Peyer's patch (tissue), 4 donors: ENCODE measurements at regions not wholly inside any gene's neighbourhood (a gene's known extent, or its start where the extent isn't known, plus 50 kb on each side); places are given as distances from the start of the nearest gene placed in this dataset.

Experiments used
- DNase-seq, 3 donors: peaks; one replicate each; pipeline ENCODE4 v3.0.0-alpha.2; 2017 to 2019
- H3K27ac ChIP-seq, 4 donors: fragments of 200-600 bp; sonication (generic); one replicate each; pipeline ENCODE4 v1.5.1; 2016 to 2019
- H3K27me3 ChIP-seq, 2 donors: fragments of 200-600 bp; sonication (generic); one replicate each; pipeline ENCODE4 v1.5.1; 2019
- H3K36me3 ChIP-seq, 3 donors: fragments of 200-600 bp; sonication (generic); one replicate each; pipeline ENCODE4 v1.5.1; 2016 to 2019
- H3K4me1 ChIP-seq, 4 donors: fragments of 200-600 bp; sonication (generic); one replicate each; pipeline ENCODE4 v1.5.1; 2016 to 2019
- H3K4me3 ChIP-seq, 4 donors: fragments of 200-600 bp; sonication (generic); 1 replicate in 3 of 4; 2 replicates in 1 of 4; pipeline ENCODE4 v1.5.1; 2016 to 2019; ENCODE audit warnings: mild to moderate bottlenecking in 1 of 4
- H3K9me3 ChIP-seq, 4 donors: fragments of 200-600 bp; sonication (generic); one replicate each; pipeline ENCODE4 v1.5.1; 2016 to 2019; ENCODE audit warnings: mild to moderate bottlenecking in 1 of 4
- CTCF ChIP-seq, 6 experiments: fragments of 450-650 bp in 4 of 6; fragments of 200-600 bp in 2 of 6; sonication (generic) in 1 of 6; IDR thresholded peaks; one replicate each; pipeline ENCODE4 v1.5.1; 2017 to 2019; ENCODE audit warnings: antibody characterized with exemption in 6 of 6, mild to moderate bottlenecking in 3 of 6, moderate library complexity in 1 of 6
- POLR2A ChIP-seq, 2 donors: fragments of 450-650 bp; IDR thresholded peaks; one replicate each; pipeline ENCODE4 v1.5.1; 2017; ENCODE audit warnings: antibody characterized with exemption in 2 of 2, mild to moderate bottlenecking in 2 of 2, moderate library complexity in 2 of 2

- Histone ChIP-seq H3K27ac (no peak overlapping the region), H3K9me3 (no peaks in the 10 kb centered on the region), H3K27me3 (no peaks in the 10 kb centered on the region), H3K4me1 (no peaks in the 10 kb centered on the region), H3K4me3 (no peak overlapping the region), H3K36me3 (no peaks in the 10 kb centered on the region)
- no peak for DNase-seq
- no peak for TF ChIP-seq CTCF (IDR thresholded peaks at IDR 0.05)
These were observed 419.7 kb downstream of the CD109 start for GRCh38 chr6:74115674-74116073.

GRCh38 chr6:74114428-74114827 lies 418.4 kb downstream of the CD109 start:
- Histone ChIP-seq H3K4me1 (no peaks in the 10 kb centered on the region), H3K4me3 (no peak overlapping the region), H3K27me3 (no peaks in the 10 kb centered on the region), H3K36me3 (no peaks in the 10 kb centered on the region), H3K9me3 (no peaks in the 10 kb centered on the region), H3K27ac (no peak overlapping the region)
- TF ChIP-seq POLR2A (IDR thresholded peaks at IDR 0.05) = no peak
- DNase-seq = no peak

GRCh38 chr6:74113901-74114300 lies 417.9 kb downstream of the CD109 start:
- TF ChIP-seq POLR2A (IDR thresholded peaks at IDR 0.05) (no peak), CTCF (IDR thresholded peaks at IDR 0.05) (no peak)

GRCh38 chr6:74103417-74103816 lies 407.4 kb downstream of the CD109 start:
- no peaks in the 10 kb centered on the region for H3K27me3 ChIP-seq
- DNase-seq = no peak
- H3K27ac ChIP-seq = no peak overlapping the region
- H3K9me3 ChIP-seq = no peaks in the 10 kb centered on the region
- no peaks in the 10 kb centered on the region for H3K36me3 ChIP-seq
- no peak for TF ChIP-seq CTCF (IDR thresholded peaks at IDR 0.05)
- TF ChIP-seq POLR2A (IDR thresholded peaks at IDR 0.05) = no peak
- H3K4me3 ChIP-seq = no peak overlapping the region
- H3K4me1 ChIP-seq = no peaks in the 10 kb centered on the region

More at GRCh38 chr6:74113901-74114300, 417.9 kb downstream of the CD109 start:
- Histone ChIP-seq H3K36me3 (no peaks in the 10 kb centered on the region), H3K27me3 (no peaks in the 10 kb centered on the region), H3K27ac (no peak overlapping the region), H3K4me1 (no peaks in the 10 kb centered on the region), H3K9me3 (no peaks in the 10 kb centered on the region), H3K4me3 (no peak overlapping the region)
- no peak for DNase-seq

GRCh38 chr6:74100719-74101287 lies 404.8 kb downstream of the CD109 start:
- no peaks in the 10 kb centered on the region for H3K9me3 ChIP-seq
- no peak overlapping the region for H3K27ac ChIP-seq
- H3K27me3 ChIP-seq = no peaks in the 10 kb centered on the region
- no peak for DNase-seq
- no peaks in the 10 kb centered on the region for H3K36me3 ChIP-seq
- H3K4me3 ChIP-seq = no peak overlapping the region
- no peaks in the 10 kb centered on the region for H3K4me1 ChIP-seq
- no peak for TF ChIP-seq POLR2A (IDR thresholded peaks at IDR 0.05)
- TF ChIP-seq CTCF (IDR thresholded peaks at IDR 0.05) = no peak

GRCh38 chr6:74096329-74096728 lies 400.3 kb downstream of the CD109 start:
- Histone ChIP-seq H3K36me3 (no peaks in the 10 kb centered on the region), H3K4me1 (no peaks in the 10 kb centered on the region), H3K9me3 (no peaks in the 10 kb centered on the region), H3K27ac (no peak overlapping the region), H3K27me3 (no peaks in the 10 kb centered on the region), H3K4me3 (no peak overlapping the region)
- no peak for DNase-seq
- TF ChIP-seq CTCF (IDR thresholded peaks at IDR 0.05) = no peak
- TF ChIP-seq POLR2A (IDR thresholded peaks at IDR 0.05) = no peak
